HG03095 (cell line): ENCODE measurements at regions not wholly inside any gene's neighbourhood (a gene's known extent, or its start where the extent isn't known, plus 50 kb on each side); places are given as distances from the start of the nearest gene placed in this dataset.
"Not testable (repeated sequence)": the region's sequence is repeated elsewhere in the genome, so short reads cannot be mapped to it uniquely, and the experiment has no call there.

Experiments used
- ATAC-seq: cut with Tn5 transposase; IDR thresholded peaks from one replicate; pipeline ENCODE4 v1.9.1; 2021; ENCODE audit warnings: moderate library complexity; ENCODE audit not compliant: unreplicated experiment

- ATAC-seq, result no peak
These were observed 68.3 kb downstream of the ALG10B start for GRCh38 chr12:38384816-38385378.

GRCh38 chr12:38385486-38385885, 68.9 kb downstream of the ALG10B start:
- no peak for ATAC-seq

GRCh38 chr12:38386205-38386985, 69.8 kb downstream of the ALG10B start:
- peak; percentile 66 for ATAC-seq

- no peak for ATAC-seq
These were observed 73.0 kb downstream of the ALG10B start for GRCh38 chr12:38389614-38390013.

GRCh38 chr12:38391007-38391406, 74.4 kb downstream of the ALG10B start:
- ATAC-seq, result no peak

GRCh38 chr12:38392554-38393144, 76.1 kb downstream of the ALG10B start:
- ATAC-seq, result peak; percentile 65

- no peak for ATAC-seq
These were observed 83.2 kb downstream of the ALG10B start for GRCh38 chr12:38399711-38400206.

GRCh38 chr12:38402811-38403210, 86.2 kb downstream of the ALG10B start:
- no peak for ATAC-seq

- no peak for ATAC-seq
These were observed 92.9 kb downstream of the ALG10B start for GRCh38 chr12:38409511-38409910.

- no peak for ATAC-seq
These were observed 94.9 kb downstream of the ALG10B start for GRCh38 chr12:38411426-38411825.

GRCh38 chr12:38411946-38412345, 95.4 kb downstream of the ALG10B start:
- no peak for ATAC-seq

GRCh38 chr12:38417101-38417500, 100.5 kb downstream of the ALG10B start:
- ATAC-seq, result no peak

- no peak for ATAC-seq
These were observed 107.9 kb downstream of the ALG10B start for GRCh38 chr12:38424436-38424835.

GRCh38 chr12:38427442-38427841, 110.9 kb downstream of the ALG10B start:
- ATAC-seq, result no peak

- no peak for ATAC-seq
These were observed 115.3 kb downstream of the ALG10B start for GRCh38 chr12:38431921-38432320.

GRCh38 chr12:38441871-38442281, 125.3 kb downstream of the ALG10B start:
- not testable (repeated sequence) for ATAC-seq

- no peak for ATAC-seq
These were observed 128.5 kb downstream of the ALG10B start for GRCh38 chr12:38445040-38445439.

GRCh38 chr12:38448991-38449390, 132.4 kb downstream of the ALG10B start:
- no peak for ATAC-seq

GRCh38 chr12:38456537-38457120, 140.1 kb downstream of the ALG10B start:
- no peak for ATAC-seq

GRCh38 chr12:38465020-38465419, 148.4 kb downstream of the ALG10B start:
- ATAC-seq, result no peak

- no peak for ATAC-seq
These were observed 153.1 kb downstream of the ALG10B start for GRCh38 chr12:38469715-38470114.
